K562 (cell line): ENCODE measurements at regions not wholly inside any gene's neighbourhood (a gene's known extent, or its start where the extent isn't known, plus 50 kb on each side); places are given as distances from the start of the nearest gene placed in this dataset.
"Not testable (repeated sequence)": the region's sequence is repeated elsewhere in the genome, so short reads cannot be mapped to it uniquely, and the experiment has no call there.

ENCODE experiments used
- ATAC-seq: fragments of 200-7000 bp; cut with Tn5 transposase; 3 replicates; pipeline ENCODE4 v1.9.1; 2020; ENCODE audit warnings: moderate library complexity
- BruUV-seq: library from RNA; stranded (reverse); fragments of 400-500 nt; replicated peaks from 2 replicates; lab custom pipeline; 2021; lab: Mats Ljungman, UMichigan
- CTCF ChIA-PET: fragments of 300-600 bp; formaldehyde crosslinking; extraction: SDS; loops from one replicate; lab custom pipeline; 2021; ENCODE audit warnings: low intra/inter-chr PET ratio; lab: Yijun Ruan, JAX
- POLR2A ChIA-PET: fragments of 300-600, 350-650 bp; sonication (Branson Sonifier 250); formaldehyde crosslinking; extraction: SDS; loops from one replicate; lab custom pipeline; 2021; ENCODE audit warnings: antibody characterized with exemption, inconsistent platforms; lab: Yijun Ruan, JAX
- DNase-seq, 4 experiments: peaks; one replicate each; pipeline versions ENCODE4 v3.0.0 to v3.0.0-alpha.2; 2011 to 2018; ENCODE audit warnings: low spot score in 3 of 4, mixed read lengths in 3 of 4; ENCODE audit errors: extremely low read depth in 1 of 4
- FAIRE-seq: peaks from 2 replicates; lab custom pipeline; 2011; peaks lifted over from hg19 to GRCh38; lab: Jason Lieb, UNC
- H2AFZ ChIP-seq: 2 replicates; pipeline ENCODE4 v1.6.0; 2011; ENCODE audit warnings: low read depth, low read length, control low read depth, inconsistent platforms
- H3K27ac ChIP-seq: fragments of 200-600 bp; 3 replicates; pipeline ENCODE4 v1.8.0; 2011; ENCODE audit warnings: low read depth, mild to moderate bottlenecking, control low read depth, inconsistent platforms, low read length, moderate library complexity, mixed read lengths; ENCODE audit errors: extremely low read depth
- H3K27me3 ChIP-seq, 2 experiments: fragments of 300-600 bp in 1 of 2; 2 replicates in 1 of 2; 3 replicates in 1 of 2; pipeline versions ENCODE4 v1.6.0 to v1.8.0; 2011; ENCODE audit warnings: inconsistent platforms in 2 of 2, low read length in 2 of 2, mild to moderate bottlenecking in 1 of 2, mixed read lengths in 1 of 2, moderate library complexity in 1 of 2; ENCODE audit not compliant: control insufficient read depth in 2 of 2, insufficient read depth in 2 of 2
- H3K36me3 ChIP-seq: fragments of 300-600 bp; 3 replicates; pipeline ENCODE4 v1.8.0; 2011; ENCODE audit warnings: mild to moderate bottlenecking, low read length, inconsistent platforms; ENCODE audit not compliant: control insufficient read depth, insufficient read depth
- H3K4me1 ChIP-seq, 2 experiments: fragments of 200-600 bp in 1 of 2; replicated peaks in 1 of 2; 2 replicates in 1 of 2; 3 replicates in 1 of 2; pipeline versions ENCODE4 v1.5.1 to v1.8.0; 2011; ENCODE audit warnings: inconsistent platforms in 2 of 2, low read length in 2 of 2, mild to moderate bottlenecking in 1 of 2, mixed read lengths in 1 of 2, moderate library complexity in 1 of 2; ENCODE audit not compliant: control insufficient read depth in 2 of 2, insufficient read depth in 2 of 2
- H3K4me2 ChIP-seq: 2 replicates; pipeline ENCODE4 v1.6.1; 2011; ENCODE audit warnings: low read length, control low read depth, inconsistent platforms, mixed read lengths; ENCODE audit not compliant: insufficient read depth
- H3K4me3 ChIP-seq: fragments of 200-600 bp; sonication (generic), shearing (Covaris generic); 2 replicates; pipeline ENCODE4 v1.5.1; 2016; ENCODE audit warnings: control low read depth, inconsistent platforms
- H3K79me2 ChIP-seq: fragments of 200-600 bp; 3 replicates; pipeline ENCODE4 v1.8.0; 2011; ENCODE audit warnings: low read length, inconsistent platforms; ENCODE audit not compliant: control insufficient read depth, insufficient read depth
- H3K9ac ChIP-seq, 2 experiments: 2 replicates each; pipeline versions ENCODE4 v1.6.0 to v1.6.1; 2011; ENCODE audit warnings: low read depth in 2 of 2, low read length in 2 of 2, control low read depth in 1 of 2, inconsistent platforms in 1 of 2, mild to moderate bottlenecking in 1 of 2, mixed read lengths in 1 of 2; ENCODE audit not compliant: insufficient read depth in 1 of 2
- H3K9me1 ChIP-seq: one replicate; pipeline ENCODE4 v1.6.0; 2011; ENCODE audit warnings: inconsistent platforms, mild to moderate bottlenecking, low read length, moderate library complexity; ENCODE audit not compliant: control insufficient read depth, insufficient read depth
- H3K9me3 ChIP-seq: replicated peaks from 2 replicates; pipeline ENCODE4 v1.5.1; 2011; ENCODE audit warnings: low read depth, low read length, inconsistent platforms; ENCODE audit not compliant: control insufficient read depth, insufficient read depth
- H4K20me1 ChIP-seq: replicated peaks from 2 replicates; pipeline ENCODE4 v1.6.1; 2011; ENCODE audit warnings: low read length, inconsistent platforms, mixed read lengths; ENCODE audit not compliant: control insufficient read depth, insufficient read depth
- SPI1 ChIP-seq: IDR thresholded peaks from 2 replicates; pipeline ENCODE4 v1.6.1; 2011; ENCODE audit warnings: low read depth, low read length, control low read depth, borderline replicate concordance
- ZNF717 ChIP-seq: fragments of 250-450 bp; sonication (Bioruptor Pico); IDR thresholded peaks from 2 replicates; pipeline ENCODE4 v1.5.0; 2021
- WGBS: fragments of 100-300 bp; shearing (Covaris generic); methylation state at CpG from one replicate; pipeline ENCODE4 v1.1.6; 2016; ENCODE audit warnings: low coverage, mixed read lengths; ENCODE audit not compliant: insufficient coverage; ENCODE audit errors: missing lambda C conversion rate; 5-methylcytosine and 5-hydroxymethylcytosine counted together
- in situ Hi-C: fragments of 300-500 bp; cut with MboI; formaldehyde crosslinking; loops from 4 replicates; pipeline ENCODE4 v1.15.0; 2018; ENCODE audit warnings: inconsistent platforms, mixed read lengths
- intact Hi-C: fragments of 100-400 bp; cut with micrococcal nuclease; formaldehyde crosslinking; loops from 2 replicates; pipeline ENCODE4 v1.14.2; 2022

DNA sequence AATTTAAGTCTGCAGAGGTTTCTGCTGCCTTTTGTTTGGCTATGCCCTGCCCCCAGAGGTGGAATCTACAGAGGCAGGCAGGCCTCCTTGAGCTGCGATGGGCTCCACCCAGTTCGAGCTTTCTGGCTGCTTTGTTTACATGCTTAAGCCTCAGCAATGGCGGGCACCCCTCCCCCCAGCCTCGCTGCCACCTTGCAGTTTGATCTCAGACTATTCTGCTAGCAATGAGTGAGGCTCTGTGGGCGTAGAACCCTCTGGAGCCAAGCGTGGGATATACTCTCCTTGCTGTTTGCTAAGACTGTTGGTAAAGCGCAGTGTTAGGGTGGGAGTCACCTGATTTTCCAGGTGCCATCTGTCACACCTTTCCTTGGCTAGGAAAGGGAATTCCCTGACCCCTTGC, 250.0 kb upstream of the FAM78B start:
- H4K20me1 ChIP-seq, CTCF ChIA-PET, FAIRE-seq, intact Hi-C loops, H3K27me3 ChIP-seq, in situ Hi-C loops, H3K36me3 ChIP-seq, DNase-seq, H3K4me3 ChIP-seq, H3K27ac ChIP-seq, H3K79me2 ChIP-seq, POLR2A ChIA-PET, H2AFZ ChIP-seq, ATAC-seq, H3K9me1 ChIP-seq, BruUV-seq, H3K4me1 ChIP-seq, H3K9ac ChIP-seq, H3K9me3 ChIP-seq, H3K4me2 ChIP-seq: not testable (repeated sequence)
- whole genome bisulfite sequencing, result 0% methylated on average over 7 of the region's 7 CpGs

DNA sequence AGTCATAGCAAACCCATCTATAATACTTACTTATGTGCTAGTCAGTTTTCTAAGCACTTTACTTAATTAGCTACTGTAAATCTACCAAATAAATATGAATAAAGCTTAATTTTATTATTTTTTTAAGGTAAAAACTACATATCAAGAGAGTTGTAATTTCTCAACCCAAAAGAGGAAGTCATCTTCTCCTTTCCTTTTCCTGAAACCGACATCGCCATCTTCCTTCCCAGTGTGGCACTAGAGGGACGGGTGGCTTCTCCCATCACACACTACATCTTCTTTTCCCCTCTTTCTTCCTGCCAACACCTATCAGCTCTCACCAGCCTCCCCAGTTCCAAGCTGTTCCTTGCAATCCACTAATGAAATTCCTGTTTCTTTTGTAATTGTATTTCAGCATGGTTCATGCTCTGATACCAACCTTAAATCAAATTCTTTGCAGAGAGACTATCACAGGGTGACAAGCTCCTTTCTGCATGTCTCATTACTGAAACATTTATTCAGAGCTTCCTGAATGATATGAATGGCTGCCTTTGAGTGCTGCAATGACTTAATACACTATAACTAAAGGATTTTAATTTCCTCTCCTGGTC, 251.6 kb upstream of the FAM78B start:
- no peak overlapping the region for H3K27ac ChIP-seq
- H4K20me1 ChIP-seq, result no peaks in the 10 kb centered on the region; the same call in 1 of the 2 replicates
- H2AFZ ChIP-seq, result no peak overlapping the region
- no peaks in the 10 kb centered on the region for H3K79me2 ChIP-seq
- H3K9me3 ChIP-seq, result no peaks in the 10 kb centered on the region
- no peaks in the 10 kb centered on the region for H3K9me1 ChIP-seq
- no peak overlapping the region for H3K4me2 ChIP-seq
- intact Hi-C loops, result no loop called here
- no peak overlapping the region for H3K4me3 ChIP-seq
- CTCF ChIA-PET, result no interaction called here
- DNase-seq (no peak), FAIRE-seq (no peak), ATAC-seq (no peak)
- in situ Hi-C loops, result no loop called here
- TF ChIP-seq ZNF717, result no peak
- peak; percentile 66 for TF ChIP-seq SPI1
- H3K36me3 ChIP-seq, result no peaks in the 10 kb centered on the region
- POLR2A ChIA-PET, result interaction anchor here (0.6 kb wide), 1 partner anchor 22 kb away, joined by 3 read pairs; no protein-coding TSS in a partner anchor
- 0 out of 5 replicates have a peak, but pooled peaks cover 0 to 8% of the 10 kb centered on the region in 2 experiments for H3K27me3 ChIP-seq
- WGBS, result 0% methylated on average over 3 of the region's 3 CpGs
- H3K9ac ChIP-seq, result no peak overlapping the region
- no peaks in the 10 kb centered on the region for H3K4me1 ChIP-seq
- BruUV-seq, result no TSS peak

DNA sequence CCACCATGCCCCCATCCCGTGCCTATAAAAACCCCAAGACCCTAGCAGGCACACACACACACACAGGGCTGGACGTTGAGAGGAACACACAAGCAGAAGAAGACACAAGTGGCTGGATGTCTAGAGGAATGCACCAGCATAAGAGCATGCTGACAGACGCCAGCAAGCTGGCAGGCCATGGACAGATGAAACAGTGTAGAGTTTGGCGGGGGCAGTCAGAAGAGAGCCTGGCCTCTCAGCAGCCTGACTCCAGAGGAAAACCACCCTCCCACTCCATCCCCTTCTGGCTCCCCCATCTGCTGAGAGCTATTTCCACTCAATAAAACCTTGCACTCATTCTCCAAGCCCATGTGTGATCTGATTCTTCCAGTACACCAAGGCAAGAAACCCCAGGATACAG, 255.8 kb upstream of the FAM78B start:
- 1% methylated on average over 4 of the region's 4 CpGs for WGBS
- H3K27me3 ChIP-seq, H2AFZ ChIP-seq, intact Hi-C loops, H3K4me1 ChIP-seq, H3K9me1 ChIP-seq, ATAC-seq, CTCF ChIA-PET, H3K79me2 ChIP-seq, in situ Hi-C loops, DNase-seq, H3K4me2 ChIP-seq, H3K9me3 ChIP-seq, POLR2A ChIA-PET, H3K36me3 ChIP-seq, BruUV-seq, H3K4me3 ChIP-seq, FAIRE-seq, H3K27ac ChIP-seq, H4K20me1 ChIP-seq: not testable (repeated sequence)
- H3K9ac ChIP-seq, result peak overlapping the region in 1 of 2 experiments; percentile 16; a peak in 1 of 4 replicates
